SK-N-SH (cell line): ENCODE measurements at regions not wholly inside any gene's neighbourhood (a gene's known extent, or its start where the extent isn't known, plus 50 kb on each side); places are given as distances from the start of the nearest gene placed in this dataset.

Experiments
- CTCF ChIA-PET: fragments of 300-600, 350-600 bp; formaldehyde crosslinking; extraction: SDS; loops from one replicate; lab custom pipeline; 2021; lab: Yijun Ruan, JAX
- POLR2A ChIA-PET: fragments of 350-600 bp; sonication (Branson Sonifier 250); formaldehyde crosslinking; extraction: SDS; loops from one replicate; lab custom pipeline; 2020; ENCODE audit warnings: antibody characterized with exemption, inconsistent platforms; lab: Yijun Ruan, JAX
- DNase-seq: peaks from one replicate; pipeline ENCODE4 v3.0.0; 2012
- H2AFZ ChIP-seq: fragments of 200-600 bp; sonication (generic); 2 replicates; pipeline ENCODE4 v1.8.1; 2016; ENCODE audit warnings: antibody characterized with exemption, mild to moderate bottlenecking, low read depth
- H3F3A ChIP-seq: fragments of 200-600 bp; sonication (generic); replicated peaks from 2 replicates; pipeline ENCODE3; 2016; ENCODE audit warnings: antibody characterized with exemption, mild to moderate bottlenecking; ENCODE audit not compliant: insufficient read depth
- H3K27ac ChIP-seq, 2 experiments: fragments of 200-500 bp in 1 of 2; fragments of 200-600 bp in 1 of 2; sonication (Bioruptor generic) in 1 of 2; sonication (generic), shearing (Covaris generic) in 1 of 2; 2 replicates each; pipeline versions ENCODE4 v1.5.1 to v1.6.1; 2014 to 2016; ENCODE audit warnings: low read depth in 2 of 2, inconsistent platforms in 1 of 2, low read length in 1 of 2, mild to moderate bottlenecking in 1 of 2, mixed read lengths in 1 of 2
- H3K27me3 ChIP-seq: fragments of 200-600 bp; sonication (generic), shearing (Covaris generic); 2 replicates; pipeline ENCODE4 v1.6.1; 2016; ENCODE audit warnings: mixed run types; ENCODE audit not compliant: insufficient read depth
- H3K36me3 ChIP-seq, 2 experiments: fragments of 200-500 bp in 1 of 2; fragments of 200-600 bp in 1 of 2; sonication (Bioruptor generic) in 1 of 2; sonication (generic) in 1 of 2; replicated peaks in 1 of 2; 2 replicates each; pipeline versions ENCODE3 to v1.5.1; 2014 to 2016; ENCODE audit warnings: low read length in 1 of 2, mild to moderate bottlenecking in 1 of 2; ENCODE audit not compliant: insufficient read depth in 2 of 2, control insufficient read depth in 1 of 2
- H3K4me1 ChIP-seq, 2 experiments: fragments of 200-500 bp in 1 of 2; fragments of 200-600 bp in 1 of 2; sonication (Bioruptor generic) in 1 of 2; sonication (generic), shearing (Covaris generic) in 1 of 2; 2 replicates each; pipeline versions ENCODE4 v1.5.1 to v1.6.1; 2014 to 2016; ENCODE audit warnings: low read depth in 1 of 2, low read length in 1 of 2, mixed run types in 1 of 2; ENCODE audit not compliant: insufficient read depth in 2 of 2, control insufficient read depth in 1 of 2
- H3K4me2 ChIP-seq: fragments of 200-600 bp; sonication (generic), shearing (Covaris generic); 2 replicates; pipeline ENCODE4 v1.6.1; 2017; ENCODE audit warnings: mixed run types
- H3K4me3 ChIP-seq, 2 experiments: fragments of 200-500 bp in 1 of 2; fragments of 200-600 bp in 1 of 2; sonication (Bioruptor generic) in 1 of 2; sonication (generic), shearing (Covaris generic) in 1 of 2; 2 replicates each; pipeline versions ENCODE4 v1.5.1 to v1.8.1; 2014 to 2016; ENCODE audit warnings: low read depth in 2 of 2, inconsistent platforms in 1 of 2, low read length in 1 of 2, mild to moderate bottlenecking in 1 of 2, mixed read lengths in 1 of 2, moderate library complexity in 1 of 2
- H3K79me2 ChIP-seq: fragments of 200-600 bp; sonication (generic); 2 replicates; pipeline ENCODE4 v1.8.1; 2017; ENCODE audit warnings: mild to moderate bottlenecking; ENCODE audit not compliant: insufficient read depth
- H3K9ac ChIP-seq: fragments of 200-600 bp; sonication (generic); 2 replicates; pipeline ENCODE4 v1.6.1; 2017; ENCODE audit warnings: mixed run types
- H3K9me2 ChIP-seq: fragments of 200-600 bp; sonication (generic); 2 replicates; pipeline ENCODE4 v1.6.1; 2017; ENCODE audit warnings: mixed run types
- H3K9me3 ChIP-seq: fragments of 200-600 bp; sonication (generic); 2 replicates; pipeline ENCODE4 v1.6.1; 2017; ENCODE audit warnings: mixed run types, mild to moderate bottlenecking, moderate library complexity
- H4K20me1 ChIP-seq: fragments of 200-600 bp; sonication (generic); 2 replicates; pipeline ENCODE4 v1.6.1; 2017; ENCODE audit warnings: mild to moderate bottlenecking, mixed run types; ENCODE audit not compliant: insufficient read depth
- CHD2 ChIP-seq: fragments of 150-350 bp; IDR thresholded peaks from 2 replicates; pipeline ENCODE4 v1.6.1; 2018; ENCODE audit warnings: low read length; ENCODE audit not compliant: partially characterized antibody
- ELF1 ChIP-seq: IDR thresholded peaks from 2 replicates; pipeline ENCODE4 v1.4.0; 2012
- EP300 ChIP-seq, 2 experiments: IDR thresholded peaks; 2 replicates each; pipeline versions ENCODE4 v1.4.0 to v1.6.1; 2012; ENCODE audit warnings: borderline replicate concordance in 1 of 2, low read depth in 1 of 2, low read length in 1 of 2
- FOXJ3 ChIP-seq: sonication (generic); formaldehyde crosslinking; IDR thresholded peaks from 2 replicates; pipeline ENCODE4 v1.5.1; 2020; ENCODE audit warnings: mild to moderate bottlenecking, missing genetic modification reagents
- MEF2A ChIP-seq: IDR thresholded peaks from 2 replicates; pipeline ENCODE4 v1.4.0; 2012; ENCODE audit warnings: low read depth, borderline replicate concordance
- NRF1 ChIP-seq: IDR thresholded peaks from 2 replicates; pipeline ENCODE4 v1.6.1; 2012; ENCODE audit warnings: low read depth, mild to moderate bottlenecking, low read length
- PBX3 ChIP-seq: IDR thresholded peaks from 2 replicates; pipeline ENCODE4; 2012
- POLR2AphosphoS5 ChIP-seq: IDR thresholded peaks from 2 replicates; pipeline ENCODE4 v1.6.1; 2012; ENCODE audit warnings: low read depth, low read length
- RAD21 ChIP-seq: IDR thresholded peaks from 2 replicates; pipeline ENCODE4 v1.6.1; 2012; ENCODE audit warnings: mild to moderate bottlenecking, low read length
- SIN3A ChIP-seq: IDR thresholded peaks from 2 replicates; pipeline ENCODE4 v1.6.1; 2012; ENCODE audit warnings: low read depth, mild to moderate bottlenecking, low read length, moderate library complexity, borderline replicate concordance
- TCF12 ChIP-seq: IDR thresholded peaks from 2 replicates; pipeline ENCODE4 v1.4.0; 2012
- TEAD4 ChIP-seq: IDR thresholded peaks from 2 replicates; pipeline ENCODE4 v1.4.0; 2012; ENCODE audit warnings: mild to moderate bottlenecking, borderline replicate concordance; ENCODE audit not compliant: insufficient read depth
- USF1 ChIP-seq: IDR thresholded peaks from 2 replicates; pipeline ENCODE4 v1.4.0; 2012; ENCODE audit warnings: low read depth, borderline replicate concordance
- WGBS: methylation state at CpG from one replicate; pipeline ENCODE4 v1.1.6; 2017; ENCODE audit warnings: low lambda C conversion rate; 5-methylcytosine and 5-hydroxymethylcytosine counted together

- Histone ChIP-seq H3K4me2 (no peak overlapping the region), H3K9ac (no peak overlapping the region), H3K4me1 (no peaks in the 10 kb centered on the region), H3K4me3 (no peak overlapping the region), H3K79me2 (no peaks in the 10 kb centered on the region), H2AFZ (no peak overlapping the region; the same call in 1 of the 2 replicates), H3F3A (no peaks in the 10 kb centered on the region), H3K9me3 (no peaks in the 10 kb centered on the region), H3K27ac (no peak overlapping the region), H4K20me1 (no peaks in the 10 kb centered on the region), H3K9me2 (no peaks in the 10 kb centered on the region), H3K27me3 (no peaks in the 10 kb centered on the region; the same call in 1 of the 2 replicates), H3K36me3 (no peaks in the 10 kb centered on the region)
- DNase-seq, result no peak
- POLR2A ChIA-PET, result no interaction called here
- 2% methylated on average over 1 of the region's 1 CpG for WGBS
- no peak for TF ChIP-seq TCF12
- CTCF ChIA-PET, result no interaction called here
Measured at GRCh38 chr12:59383079-59383822, 212.6 kb upstream of the SLC16A7 start.

- Histone ChIP-seq H3K4me1 (no peaks in the 10 kb centered on the region), H3F3A (no peaks in the 10 kb centered on the region), H3K79me2 (no peaks in the 10 kb centered on the region), H2AFZ (no peak overlapping the region; the same call in 1 of the 2 replicates), H3K9me2 (no peaks in the 10 kb centered on the region), H3K4me2 (no peak overlapping the region), H3K9ac (no peak overlapping the region), H3K9me3 (no peaks in the 10 kb centered on the region), H3K27ac (no peak overlapping the region), H3K4me3 (no peak overlapping the region), H4K20me1 (no peaks in the 10 kb centered on the region), H3K36me3 (no peaks in the 10 kb centered on the region), H3K27me3 (no peaks in the 10 kb centered on the region; the same call in 1 of the 2 replicates)
- DNase-seq, result no peak
- ChIA-PET CTCF (no interaction called here), POLR2A (no interaction called here)
- WGBS, result 0% methylated on average over 3 of the region's 3 CpGs
- TF ChIP-seq RAD21 (no peak), ELF1 (no peak), MEF2A (no peak), PBX3 (no peak), SIN3A (no peak), NRF1 (no peak)
Measured at GRCh38 chr12:59382282-59383078, 213.3 kb upstream of the SLC16A7 start.

- TF ChIP-seq CHD2, result no peak
- TF ChIP-seq USF1, result no peak
- no peak for TF ChIP-seq EP300 (IDR thresholded peaks at IDR 0.05; ENCODE audit: borderline replicate concordance in 1 of 2, low read depth in 1 of 2, low read length in 1 of 2)
- TF ChIP-seq NRF1, result no peak
- no peak for TF ChIP-seq TCF12
- no peak for TF ChIP-seq PBX3
- no peak for TF ChIP-seq POLR2AphosphoS5
- no peak for TF ChIP-seq TEAD4
- TF ChIP-seq FOXJ3 (CRISPR knock-in tag), result no peak
- ChIA-PET POLR2A (no interaction called here), CTCF (no interaction called here)
- H3F3A ChIP-seq, result no peaks in the 10 kb centered on the region
- no peak overlapping the region for H3K4me3 ChIP-seq
- H3K9me2 ChIP-seq, result no peaks in the 10 kb centered on the region
- H2AFZ ChIP-seq, result no peak overlapping the region
- DNase-seq, result no peak
- H3K4me1 ChIP-seq, result no peaks in the 10 kb centered on the region
- no peaks in the 10 kb centered on the region for H4K20me1 ChIP-seq
- H3K9me3 ChIP-seq, result no peaks in the 10 kb centered on the region
- no peak overlapping the region for H3K4me2 ChIP-seq
- no peaks in the 10 kb centered on the region for H3K36me3 ChIP-seq
- H3K9ac ChIP-seq, result no peak overlapping the region
- H3K27me3 ChIP-seq, result no peaks in the 10 kb centered on the region
- no peaks in the 10 kb centered on the region for H3K79me2 ChIP-seq
- H3K27ac ChIP-seq, result no peak overlapping the region
Measured at GRCh38 chr12:59381106-59381505, 214.7 kb upstream of the SLC16A7 start.
